CD14-positive monocyte (primary cell): ENCODE measurements at regions not wholly inside any gene's neighbourhood (a gene's known extent, or its start where the extent isn't known, plus 50 kb on each side); places are given as distances from the start of the nearest gene placed in this dataset.

Source experiments
- DNase-seq, 3 donors: peaks; one replicate each; pipeline ENCODE4 v3.0.0-alpha.2; 2011 to 2022
- H2AFZ ChIP-seq: 2 replicates; pipeline ENCODE4 v1.6.0; 2012; ENCODE audit warnings: mild to moderate bottlenecking, low read depth, low read length, inconsistent platforms; ENCODE audit not compliant: insufficient read depth, poor library complexity, severe bottlenecking
- H3K27ac ChIP-seq, 2 donors: 1 replicate in 1 of 2; 2 replicates in 1 of 2; pipeline ENCODE4 v1.5.1; 2012 to 2013; ENCODE audit warnings: low read length in 2 of 2, control low read depth in 1 of 2, inconsistent platforms in 1 of 2, low read depth in 1 of 2, mild to moderate bottlenecking in 1 of 2
- H3K27me3 ChIP-seq, 2 donors: one replicate each; pipeline versions ENCODE4 v1.6.0 to v1.6.1; 2011 to 2013; ENCODE audit warnings: low read length in 2 of 2; ENCODE audit not compliant: control insufficient read depth in 2 of 2, insufficient read depth in 2 of 2
- H3K36me3 ChIP-seq, 2 donors: replicated peaks in 1 of 2; 1 replicate in 1 of 2; 2 replicates in 1 of 2; pipeline versions ENCODE4 v1.5.1 to v1.6.1; 2012 to 2013; ENCODE audit warnings: low read length in 2 of 2, control low read depth in 1 of 2, inconsistent platforms in 1 of 2, mild to moderate bottlenecking in 1 of 2; ENCODE audit not compliant: insufficient read depth in 2 of 2, control insufficient read depth in 1 of 2
- H3K4me1 ChIP-seq, 2 donors: 1 replicate in 1 of 2; 2 replicates in 1 of 2; pipeline versions ENCODE4 v1.5.1 to v1.6.1; 2012 to 2013; ENCODE audit warnings: low read length in 2 of 2, control low read depth in 1 of 2, inconsistent platforms in 1 of 2, mild to moderate bottlenecking in 1 of 2, moderate library complexity in 1 of 2; ENCODE audit not compliant: insufficient read depth in 2 of 2, control insufficient read depth in 1 of 2
- H3K4me2 ChIP-seq: replicated peaks from 2 replicates; pipeline ENCODE3; 2012; ENCODE audit warnings: low read length, moderate library complexity, mild to moderate bottlenecking; ENCODE audit not compliant: poor library complexity, severe bottlenecking; ENCODE audit errors: extremely low read depth
- H3K4me3 ChIP-seq, 3 experiments: fragments of 200-600 bp in 1 of 3; sonication (generic) in 1 of 3; replicated peaks in 1 of 3; 1 replicate in 2 of 3; 2 replicates in 1 of 3; pipeline ENCODE4 v1.5.1; 2011 to 2013; ENCODE audit warnings: low read length in 3 of 3, mild to moderate bottlenecking in 3 of 3, control low read depth in 2 of 3, low read depth in 2 of 3, inconsistent platforms in 1 of 3, moderate library complexity in 1 of 3
- H3K79me2 ChIP-seq: 2 replicates; pipeline ENCODE4 v1.6.0; 2012; ENCODE audit warnings: mild to moderate bottlenecking, control low read depth, inconsistent platforms, low read length, moderate library complexity; ENCODE audit not compliant: insufficient read depth
- H3K9ac ChIP-seq: 2 replicates; pipeline ENCODE4 v1.6.0; 2017; ENCODE audit warnings: low read length, mild to moderate bottlenecking; ENCODE audit not compliant: insufficient read depth, poor library complexity, severe bottlenecking
- H3K9me3 ChIP-seq, 2 donors: replicated peaks in 1 of 2; 1 replicate in 1 of 2; 2 replicates in 1 of 2; pipeline versions ENCODE4 v1.5.1 to v1.6.1; 2012 to 2013; ENCODE audit warnings: low read length in 2 of 2, control low read depth in 1 of 2; ENCODE audit not compliant: control insufficient read depth in 1 of 2, insufficient read depth in 1 of 2
- H4K20me1 ChIP-seq: 2 replicates; pipeline ENCODE4 v1.6.0; 2012; ENCODE audit warnings: mild to moderate bottlenecking, low read length, control low read depth, moderate library complexity; ENCODE audit not compliant: insufficient read depth
- H3K27ac Mint-ChIP-seq, 7 donors: one replicate each; pipeline ENCODE4 v1.8.0; 2020; ENCODE audit warnings: mild to moderate bottlenecking in 7 of 7, mixed read lengths in 7 of 7, moderate library complexity in 6 of 7, inconsistent platforms in 2 of 7
- H3K27me3 Mint-ChIP-seq, 3 donors: one replicate each; pipeline ENCODE4 v1.8.0; 2021 to 2022; ENCODE audit warnings: low read depth in 3 of 3, mild to moderate bottlenecking in 3 of 3, mixed read lengths in 3 of 3, moderate library complexity in 3 of 3, inconsistent platforms in 1 of 3
- H3K36me3 Mint-ChIP-seq, 2 donors: one replicate each; pipeline ENCODE4 v1.8.0; 2020; ENCODE audit warnings: mixed read lengths in 2 of 2, inconsistent platforms in 1 of 2, mild to moderate bottlenecking in 1 of 2
- H3K4me1 Mint-ChIP-seq: one replicate; pipeline ENCODE4 v1.8.0; 2020; ENCODE audit warnings: mild to moderate bottlenecking, mixed read lengths
- H3K4me3 Mint-ChIP-seq, 2 donors: one replicate each; pipeline ENCODE4 v1.8.0; 2020; ENCODE audit warnings: mild to moderate bottlenecking in 2 of 2, mixed read lengths in 2 of 2, moderate library complexity in 1 of 2
- H3K9me3 Mint-ChIP-seq, 7 donors: one replicate each; pipeline ENCODE4 v1.8.0; 2020 to 2022; ENCODE audit warnings: mixed read lengths in 7 of 7, mild to moderate bottlenecking in 6 of 7, moderate library complexity in 6 of 7, inconsistent platforms in 2 of 7
- WGBS: methylation state at CpG from one replicate; pipeline ENCODE4 v1.1.5; 2013; ENCODE audit warnings: missing lambda C conversion rate; ENCODE audit not compliant: insufficient coverage; 5-methylcytosine and 5-hydroxymethylcytosine counted together
- intact Hi-C, 2 donors: fragments of 100-400 bp; cut with micrococcal nuclease; formaldehyde crosslinking; loops; one replicate each; pipeline versions ENCODE4 v1.15.0 to v1.15.1; 2023
- TF ChIP-seq, protein P1 (sequence below): fragments of 200-600 bp; IDR thresholded peaks from one replicate; pipeline ENCODE4 v1.8.0; 2022; ENCODE audit warnings: antibody characterized with exemption, mild to moderate bottlenecking

DNA sequence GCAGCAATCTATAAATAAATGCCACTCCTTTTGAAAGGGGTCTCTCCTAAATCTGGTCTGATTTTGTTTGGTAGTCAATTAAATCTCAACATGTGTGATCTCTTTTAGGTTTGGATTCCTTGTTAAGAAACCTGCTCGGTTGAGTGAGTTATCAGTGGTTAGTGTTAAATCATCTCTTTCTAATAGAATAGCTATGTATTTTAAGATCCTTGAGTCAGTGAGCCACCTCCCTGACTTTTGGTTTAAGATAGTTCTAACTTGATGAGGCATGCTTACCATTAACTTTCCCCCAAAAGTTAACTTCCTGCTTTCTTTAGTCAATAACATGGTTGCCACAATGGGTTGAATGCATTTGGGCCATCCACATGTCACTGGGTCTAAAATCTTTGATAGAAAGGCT lies 93.1 kb upstream of the OLFM3 start:
- no peak overlapping the region for H3K27ac ChIP-seq
- Mint-ChIP-seq H3K27me3 (peaks cover 0 to 2% (median 0%) of the 10 kb centered on the region in 3 donors), H3K36me3 (no peaks in the 10 kb centered on the region), H3K27ac (no peak overlapping the region), H3K4me3 (no peak overlapping the region), H3K9me3 (peaks cover 0 to 11% (median 5%) of the 10 kb centered on the region in 7 donors), H3K4me1 (no peaks in the 10 kb centered on the region)
- no peaks in the 10 kb centered on the region for H3K4me1 ChIP-seq
- intact Hi-C loops: no loop called here
- peaks cover 0 to 5% of the 10 kb centered on the region in 2 donors for H3K9me3 ChIP-seq
- no peak overlapping the region for H2AFZ ChIP-seq
- no peak overlapping the region for H3K9ac ChIP-seq
- WGBS: no CpG with 5 or more reads among the region's 1 CpG
- H3K36me3 ChIP-seq: no peaks in the 10 kb centered on the region
- TF ChIP-seq, protein P1, sequence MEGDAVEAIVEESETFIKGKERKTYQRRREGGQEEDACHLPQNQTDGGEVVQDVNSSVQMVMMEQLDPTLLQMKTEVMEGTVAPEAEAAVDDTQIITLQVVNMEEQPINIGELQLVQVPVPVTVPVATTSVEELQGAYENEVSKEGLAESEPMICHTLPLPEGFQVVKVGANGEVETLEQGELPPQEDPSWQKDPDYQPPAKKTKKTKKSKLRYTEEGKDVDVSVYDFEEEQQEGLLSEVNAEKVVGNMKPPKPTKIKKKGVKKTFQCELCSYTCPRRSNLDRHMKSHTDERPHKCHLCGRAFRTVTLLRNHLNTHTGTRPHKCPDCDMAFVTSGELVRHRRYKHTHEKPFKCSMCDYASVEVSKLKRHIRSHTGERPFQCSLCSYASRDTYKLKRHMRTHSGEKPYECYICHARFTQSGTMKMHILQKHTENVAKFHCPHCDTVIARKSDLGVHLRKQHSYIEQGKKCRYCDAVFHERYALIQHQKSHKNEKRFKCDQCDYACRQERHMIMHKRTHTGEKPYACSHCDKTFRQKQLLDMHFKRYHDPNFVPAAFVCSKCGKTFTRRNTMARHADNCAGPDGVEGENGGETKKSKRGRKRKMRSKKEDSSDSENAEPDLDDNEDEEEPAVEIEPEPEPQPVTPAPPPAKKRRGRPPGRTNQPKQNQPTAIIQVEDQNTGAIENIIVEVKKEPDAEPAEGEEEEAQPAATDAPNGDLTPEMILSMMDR: no peak
- no peaks in the 10 kb centered on the region for H3K27me3 ChIP-seq
- no peak overlapping the region for H3K4me2 ChIP-seq
- H3K79me2 ChIP-seq: no peaks in the 10 kb centered on the region
- no peaks in the 10 kb centered on the region for H4K20me1 ChIP-seq
- H3K4me3 ChIP-seq: no peak overlapping the region
- DNase-seq: no peak

DNA sequence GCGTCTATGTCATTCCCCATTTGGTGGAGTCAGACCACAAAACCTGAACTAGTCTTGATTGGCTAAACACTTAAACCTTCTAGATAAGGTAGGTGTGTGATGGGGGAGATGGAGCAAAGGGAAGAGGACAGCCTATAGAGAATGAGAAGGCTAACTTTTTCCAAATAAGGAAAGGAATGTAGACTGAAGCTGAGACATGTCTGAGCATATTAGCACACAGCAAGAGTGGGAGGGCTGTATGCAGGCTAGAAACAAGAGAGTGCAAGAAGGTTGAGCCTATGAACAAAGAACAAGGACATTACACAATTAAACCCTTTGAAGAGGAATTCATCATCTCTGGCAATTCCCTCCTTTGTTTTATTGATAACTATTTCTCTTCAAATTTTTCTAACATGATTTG lies 89.2 kb upstream of the OLFM3 start:
- WGBS: no CpG with 5 or more reads among the region's 1 CpG
- Mint-ChIP-seq H3K4me3 (no peak overlapping the region), H3K4me1 (no peaks in the 10 kb centered on the region), H3K9me3 (peaks cover 0 to 11% (median 6%) of the 10 kb centered on the region in 7 donors), H3K36me3 (no peaks in the 10 kb centered on the region), H3K27me3 (peaks cover 0 to 2% (median 1%) of the 10 kb centered on the region in 3 donors), H3K27ac (no peak overlapping the region)
- H3K4me1 ChIP-seq: no peaks in the 10 kb centered on the region
- peaks cover 8% of the 10 kb centered on the region in 2 donors for H3K9me3 ChIP-seq
- H3K27me3 ChIP-seq: no peaks in the 10 kb centered on the region
- H3K4me2 ChIP-seq: no peak overlapping the region
- H3K79me2 ChIP-seq: no peaks in the 10 kb centered on the region
- H3K27ac ChIP-seq: no peak overlapping the region
- H3K9ac ChIP-seq: no peak overlapping the region
- TF ChIP-seq, protein P1: no peak
- DNase-seq: no peak
- H3K4me3 ChIP-seq: no peak overlapping the region
- no peaks in the 10 kb centered on the region for H3K36me3 ChIP-seq
- H4K20me1 ChIP-seq: no peaks in the 10 kb centered on the region
- H2AFZ ChIP-seq: no peak overlapping the region
- intact Hi-C loops: no loop called here
